Right cardiac atrium (tissue), 5 donors: ENCODE measurements at regions not wholly inside any gene's neighbourhood (a gene's known extent, or its start where the extent isn't known, plus 50 kb on each side); places are given as distances from the start of the nearest gene placed in this dataset.

ENCODE experiments used
- ATAC-seq, 2 donors: fragments of 200-7000 bp; cut with Tn5 transposase; one replicate each; pipeline versions ENCODE4 v1.8.0 to v1.9.1; 2020; ENCODE audit warnings: moderate library complexity in 2 of 2, mild to moderate bottlenecking in 1 of 2
- DNase-seq, 3 donors: peaks; one replicate each; pipeline ENCODE4 v3.0.0-alpha.2; 2020
- H3K27ac ChIP-seq: one replicate; pipeline ENCODE4 v1.5.1; 2013; ENCODE audit warnings: mild to moderate bottlenecking, low read length, control low read depth, moderate library complexity
- H3K27me3 ChIP-seq: one replicate; pipeline ENCODE4 v1.6.1; 2013; ENCODE audit not compliant: control insufficient read depth, insufficient read depth
- H3K4me1 ChIP-seq: one replicate; pipeline ENCODE4 v1.6.1; 2013; ENCODE audit warnings: low read length; ENCODE audit not compliant: control insufficient read depth, insufficient read depth
- H3K4me3 ChIP-seq: one replicate; pipeline ENCODE4 v1.5.1; 2013; ENCODE audit warnings: low read length, control low read depth
- H3K9me3 ChIP-seq: one replicate; pipeline ENCODE4 v1.6.1; 2013; ENCODE audit warnings: low read length; ENCODE audit not compliant: control insufficient read depth
- WGBS: extraction: QIAGEN DNeasy Blood & Tissue Kit; methylation state at CpG from one replicate; pipeline ENCODE4 v1.1.7; 2013; 5-methylcytosine and 5-hydroxymethylcytosine counted together
- intact Hi-C, 4 donors: fragments of 100-400 bp; cut with DNase I; formaldehyde crosslinking; loops; one replicate each; pipeline versions ENCODE4 v1.11.0 to v1.14.0; 2022 to 2023
- donor health status: healthy with polysubstance abuse.
- donor health status: DM: no; HTN: yes; CAD: no.
- donor health status: DM: no; HTN: no; CAD: no.
- donor health status: DM: no; HTN: yes; CAD: no; lungs with severe emphysema.
- donor health status: DM: yes; HTN: yes; CAD: no.

DNA sequence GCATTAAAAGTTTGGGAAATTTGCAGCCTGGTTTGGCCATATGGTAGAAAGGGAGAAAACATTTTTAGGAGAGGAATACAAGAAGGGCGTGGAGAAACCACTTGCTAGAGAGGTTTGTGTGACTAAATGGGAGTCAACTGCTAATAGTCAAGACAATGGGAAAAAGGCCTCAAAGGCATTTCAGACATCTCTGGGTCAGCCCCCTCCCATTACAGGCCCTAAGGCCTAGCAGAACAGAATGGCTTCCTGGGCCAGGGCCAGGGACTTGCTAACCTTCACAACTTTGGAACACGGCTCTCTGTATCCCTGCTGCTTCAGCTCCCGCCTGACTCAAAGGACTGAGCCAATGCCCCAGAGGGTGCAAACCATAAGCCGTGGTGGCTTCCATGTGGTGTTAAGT is 752.3 kb upstream of the ADAMTS5 start:
- Histone ChIP-seq H3K4me3 (no peak overlapping the region), H3K9me3 (no peaks in the 10 kb centered on the region), H3K27me3 (no peaks in the 10 kb centered on the region), H3K27ac (no peak overlapping the region), H3K4me1 (no peaks in the 10 kb centered on the region)
- no peak for DNase-seq
- intact Hi-C loops: no loop called here
- WGBS: 97% methylated on average over 4 of the region's 4 CpGs
- ATAC-seq: no peak

GRCh38 chr21:27715131-27715530 is 748.2 kb upstream of the ADAMTS5 start:
- Histone ChIP-seq H3K27me3 (no peaks in the 10 kb centered on the region), H3K4me1 (peaks cover 4% of the 10 kb centered on the region)

DNA sequence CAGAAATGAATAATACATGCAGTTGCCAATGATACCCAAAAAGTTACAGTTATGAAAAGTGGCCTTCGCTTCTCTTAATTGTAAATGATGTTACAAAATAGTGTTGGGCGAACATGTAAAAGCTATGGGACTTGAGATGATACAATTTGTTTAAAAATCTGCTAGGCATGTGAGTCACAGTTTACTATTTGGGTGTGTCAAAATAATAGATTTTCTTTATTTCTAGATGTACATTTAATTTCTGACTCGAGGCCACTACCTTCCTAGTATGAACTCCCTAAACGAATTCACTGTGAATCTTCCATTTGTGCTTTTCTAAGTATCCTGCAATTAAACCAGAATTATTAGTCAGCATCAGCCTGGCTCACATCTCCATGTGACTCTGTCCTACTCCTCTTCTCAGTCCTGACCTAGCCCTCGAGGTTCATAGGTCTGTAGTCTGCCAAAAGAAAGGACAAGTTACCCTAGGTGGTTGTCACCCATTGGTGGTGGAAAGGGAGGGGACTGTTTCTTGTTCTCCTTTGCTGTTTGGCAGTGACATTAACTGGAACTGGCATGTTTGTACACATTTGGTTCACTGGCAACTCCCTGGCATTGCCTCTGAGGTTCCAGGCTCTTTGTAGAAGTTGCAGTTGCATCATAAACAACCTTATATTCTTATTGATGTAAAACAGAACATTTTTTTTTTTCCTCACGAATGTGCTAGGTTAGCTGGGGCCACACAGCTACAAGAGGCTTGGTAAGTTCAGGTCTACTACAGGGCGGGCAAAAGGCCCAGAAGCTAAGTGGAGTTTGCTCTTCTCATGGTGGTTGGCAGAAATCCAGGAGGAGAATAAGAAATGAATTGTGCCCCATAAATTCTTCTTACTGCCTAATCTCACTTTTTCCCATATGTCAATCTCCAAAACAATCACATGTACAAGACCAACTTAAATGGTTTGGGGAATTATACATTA is 746.5 kb upstream of the ADAMTS5 start:
- H3K27ac ChIP-seq: no peak overlapping the region
- 83% methylated on average over 7 of the region's 7 CpGs for WGBS
- no peak for ATAC-seq

More at GRCh38 chr21:27715131-27715530, 748.2 kb upstream of the ADAMTS5 start:
- intact Hi-C loops: no loop called here
- WGBS: 84% methylated on average over 1 of the region's 1 CpG
- no peaks in the 10 kb centered on the region for H3K9me3 ChIP-seq
- no peak overlapping the region for H3K27ac ChIP-seq
- ATAC-seq (no peak), DNase-seq (no peak)
- no peak overlapping the region for H3K4me3 ChIP-seq

DNA sequence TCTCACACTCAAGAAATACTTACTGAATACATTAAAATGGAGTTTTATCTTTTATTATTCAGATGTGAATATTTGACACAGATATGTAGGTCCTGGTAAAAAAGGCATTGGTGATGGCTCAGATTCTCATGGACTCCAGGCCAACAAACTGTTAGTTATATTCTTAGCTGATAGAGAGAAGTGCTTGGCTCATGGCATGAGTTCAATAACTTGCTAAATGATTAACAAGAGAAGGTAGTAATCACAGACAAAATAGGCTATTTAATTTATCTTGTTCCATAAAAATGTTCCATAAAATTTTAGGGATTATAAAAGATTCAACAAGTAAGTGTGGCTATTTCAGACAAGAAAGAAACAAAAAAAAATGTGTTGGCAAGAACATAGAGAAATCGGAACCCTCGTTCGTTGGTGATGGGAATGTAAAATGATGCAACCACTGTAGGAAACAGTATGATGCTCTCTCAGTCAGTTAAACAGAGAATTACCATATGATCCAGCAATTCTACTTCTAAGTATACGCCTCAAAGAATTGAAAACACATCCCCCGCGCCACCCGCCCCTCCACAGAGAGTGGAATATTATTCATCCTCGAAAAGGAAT is 737.8 kb upstream of the ADAMTS5 start:
- WGBS: 85% methylated on average over 8 of the region's 8 CpGs
- intact Hi-C loops: loop anchor here (5.0 to 10.0 kb wide), 5 partner anchors 140 to 1090 kb away; no protein-coding TSS in a partner anchor
- Histone ChIP-seq H3K4me3 (no peak overlapping the region), H3K27ac (no peak overlapping the region), H3K4me1 (no peaks in the 10 kb centered on the region), H3K27me3 (no peaks in the 10 kb centered on the region), H3K9me3 (no peaks in the 10 kb centered on the region)
- ATAC-seq (no peak), DNase-seq (no peak)

More for the DNA sequence above, 746.5 kb upstream of the ADAMTS5 start:
- intact Hi-C loops: no loop called here
- H3K27me3 ChIP-seq: no peaks in the 10 kb centered on the region
- no peak for DNase-seq
- H3K9me3 ChIP-seq: no peaks in the 10 kb centered on the region
- H3K4me3 ChIP-seq: no peak overlapping the region
- peaks cover 4% of the 10 kb centered on the region for H3K4me1 ChIP-seq

DNA sequence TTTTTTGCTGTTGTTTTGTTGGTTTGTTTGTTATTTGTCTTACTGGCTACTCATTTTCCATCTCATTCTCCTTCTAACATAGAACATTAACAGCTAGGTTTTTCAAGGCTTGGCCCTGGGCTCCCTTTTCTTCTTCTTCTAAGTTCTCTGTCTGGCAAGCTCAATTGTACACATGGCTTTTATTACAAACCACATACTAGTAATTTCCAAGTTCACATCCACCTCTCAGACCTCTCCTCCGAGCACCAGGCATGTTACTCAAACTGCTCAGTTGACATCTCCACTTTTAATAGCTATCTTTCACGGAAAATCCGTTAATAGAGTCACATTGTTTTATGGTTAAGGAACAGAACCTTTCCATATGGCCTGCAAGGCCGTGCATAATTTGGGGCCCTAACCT is 736.9 kb upstream of the ADAMTS5 start:
- no peak for DNase-seq
- Histone ChIP-seq H3K9me3 (no peaks in the 10 kb centered on the region), H3K4me1 (no peaks in the 10 kb centered on the region), H3K27me3 (no peaks in the 10 kb centered on the region), H3K27ac (no peak overlapping the region), H3K4me3 (no peak overlapping the region)
- WGBS: 84% methylated on average over 4 of the region's 4 CpGs
- intact Hi-C loops: loop anchor here (5.0 to 10.0 kb wide), 5 partner anchors 139 to 1091 kb away; no protein-coding TSS in a partner anchor
- ATAC-seq: no peak

GRCh38 chr21:27700974-27701614 is 734.2 kb upstream of the ADAMTS5 start:
- ATAC-seq (peak; percentile 81 to 89), DNase-seq (peak; percentile 85 to 94 (median 90))
- 7% methylated on average over 14 of the region's 14 CpGs for WGBS
- Histone ChIP-seq H3K4me1 (no peaks in the 10 kb centered on the region), H3K9me3 (no peaks in the 10 kb centered on the region), H3K27ac (no peak overlapping the region), H3K27me3 (no peaks in the 10 kb centered on the region), H3K4me3 (no peak overlapping the region)
- intact Hi-C loops: loop anchor here (2.0 to 10.0 kb wide), 6 partner anchors 136 to 1094 kb away; no protein-coding TSS in a partner anchor

DNA sequence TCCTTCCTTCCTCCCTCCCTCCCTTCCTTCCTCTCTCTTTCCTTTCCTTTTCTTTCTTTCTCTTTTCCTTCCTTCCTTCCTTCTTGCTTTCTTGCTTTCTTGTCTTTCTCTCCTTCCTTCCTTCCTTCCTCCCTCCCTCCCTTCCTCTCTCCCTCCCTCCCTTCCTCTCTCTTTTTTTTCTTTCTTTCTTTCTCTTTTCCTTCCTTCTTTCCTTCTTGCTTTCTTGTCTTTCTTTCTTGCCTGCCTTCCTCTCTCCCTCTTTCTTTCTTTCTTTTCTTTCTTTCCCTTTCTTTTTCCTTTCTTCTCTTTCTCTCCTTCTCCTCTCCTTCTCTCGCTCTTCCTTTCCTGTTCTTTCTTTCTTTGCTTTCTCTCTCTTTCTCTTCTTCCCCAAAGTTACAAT is 728.4 kb upstream of the ADAMTS5 start:
- intact Hi-C loops: no loop called here
- ATAC-seq: no peak
- Histone ChIP-seq H3K4me3 (no peak overlapping the region), H3K4me1 (no peaks in the 10 kb centered on the region), H3K9me3 (no peaks in the 10 kb centered on the region), H3K27ac (no peak overlapping the region), H3K27me3 (no peaks in the 10 kb centered on the region)
- no peak for DNase-seq
- WGBS: 91% methylated on average over 1 of the region's 1 CpG

DNA sequence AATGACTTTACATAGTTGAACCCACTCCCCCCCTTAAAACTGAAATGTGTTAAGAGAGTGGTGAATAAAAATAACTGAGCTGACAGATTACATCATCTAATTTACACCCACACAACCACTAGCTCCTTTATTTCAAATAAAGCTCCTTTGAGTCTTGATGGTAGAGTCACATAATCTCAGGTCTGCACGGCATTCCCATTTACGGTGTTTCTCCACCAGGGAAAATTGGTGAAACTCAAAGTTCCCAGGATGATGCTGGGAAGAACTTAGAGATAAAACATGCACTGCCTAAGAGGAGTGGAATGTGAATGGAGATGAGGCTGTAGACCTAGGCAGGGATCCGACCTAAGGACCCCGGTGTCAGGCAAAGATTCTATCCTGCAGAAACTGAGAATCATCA is 727.8 kb upstream of the ADAMTS5 start:
- H3K27me3 ChIP-seq: no peaks in the 10 kb centered on the region
- H3K9me3 ChIP-seq: no peaks in the 10 kb centered on the region
- no peaks in the 10 kb centered on the region for H3K4me1 ChIP-seq
- no peak overlapping the region for H3K4me3 ChIP-seq
- no peak for DNase-seq
- no peak overlapping the region for H3K27ac ChIP-seq
- WGBS: 50% methylated on average over 4 of the region's 4 CpGs
- intact Hi-C loops: no loop called here
- ATAC-seq: no peak

DNA sequence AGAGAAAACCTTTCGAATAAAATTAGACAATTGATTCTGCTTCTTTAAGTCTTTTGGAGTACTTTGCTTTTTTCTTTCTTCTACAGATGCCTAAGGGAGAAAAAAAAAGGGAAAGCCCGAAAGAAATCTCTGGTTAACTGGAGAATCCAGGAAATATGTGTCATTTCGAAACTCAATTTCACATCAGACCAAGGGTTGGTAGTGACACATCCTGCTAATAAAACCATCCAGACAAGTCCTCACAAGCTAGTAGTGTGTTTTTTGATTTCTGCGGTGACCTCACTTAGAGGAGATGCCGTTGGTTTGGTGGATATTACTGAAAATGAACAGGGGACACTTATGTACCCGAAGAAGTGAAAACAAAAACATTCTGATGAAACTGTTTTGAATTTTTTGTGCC is 726.5 kb upstream of the ADAMTS5 start:
- Histone ChIP-seq H3K27me3 (no peaks in the 10 kb centered on the region), H3K9me3 (no peaks in the 10 kb centered on the region), H3K4me1 (no peaks in the 10 kb centered on the region), H3K4me3 (no peak overlapping the region), H3K27ac (no peak overlapping the region)
- 88% methylated on average over 6 of the region's 6 CpGs for whole genome bisulfite sequencing
- intact Hi-C loops: no loop called here
- ATAC-seq (no peak), DNase-seq (no peak)

DNA sequence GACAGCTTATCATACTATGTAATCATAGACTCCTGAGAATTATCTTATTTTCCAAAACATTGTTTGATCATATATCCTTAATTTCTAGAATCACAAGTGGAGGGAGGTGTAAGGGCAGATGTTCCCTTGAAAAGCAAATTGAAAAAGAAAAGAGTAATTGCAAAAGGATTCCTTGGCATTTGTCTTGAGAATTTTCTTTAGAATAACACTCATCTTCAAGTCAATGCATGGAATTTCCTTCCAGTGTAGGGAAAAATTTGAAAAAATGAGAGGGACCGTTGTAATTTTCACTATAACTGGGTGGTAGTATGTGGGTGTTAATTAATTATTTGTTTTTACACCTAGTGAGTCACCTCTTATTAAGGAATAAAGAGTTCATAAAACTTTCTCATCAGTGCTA is 724.6 kb upstream of the ADAMTS5 start:
- intact Hi-C loops: no loop called here
- Histone ChIP-seq H3K27ac (no peak overlapping the region), H3K9me3 (no peaks in the 10 kb centered on the region), H3K4me1 (no peaks in the 10 kb centered on the region), H3K27me3 (no peaks in the 10 kb centered on the region), H3K4me3 (no peak overlapping the region)
- DNase-seq (no peak), ATAC-seq (no peak)
- WGBS: 0% methylated on average over 1 of the region's 1 CpG

- Histone ChIP-seq H3K27ac (no peak overlapping the region), H3K4me1 (no peaks in the 10 kb centered on the region), H3K4me3 (no peak overlapping the region), H3K27me3 (no peaks in the 10 kb centered on the region), H3K9me3 (no peaks in the 10 kb centered on the region)
- no peak for ATAC-seq
- DNase-seq: no peak
- intact Hi-C loops: no loop called here
- WGBS: 70% methylated on average over 1 of the region's 1 CpG
Observed at GRCh38 chr21:27691006-27691405, 724.1 kb upstream of the ADAMTS5 start.
